ENCODE measurements at regions not wholly inside any gene's neighbourhood (a gene's known extent, or its start where the extent isn't known, plus 50 kb on each side); places are given as distances from the start of the nearest gene placed in this dataset.
"Not testable (repeated sequence)": the region's sequence is repeated elsewhere in the genome, so short reads cannot be mapped to it uniquely, and the experiment has no call there.

DNA sequence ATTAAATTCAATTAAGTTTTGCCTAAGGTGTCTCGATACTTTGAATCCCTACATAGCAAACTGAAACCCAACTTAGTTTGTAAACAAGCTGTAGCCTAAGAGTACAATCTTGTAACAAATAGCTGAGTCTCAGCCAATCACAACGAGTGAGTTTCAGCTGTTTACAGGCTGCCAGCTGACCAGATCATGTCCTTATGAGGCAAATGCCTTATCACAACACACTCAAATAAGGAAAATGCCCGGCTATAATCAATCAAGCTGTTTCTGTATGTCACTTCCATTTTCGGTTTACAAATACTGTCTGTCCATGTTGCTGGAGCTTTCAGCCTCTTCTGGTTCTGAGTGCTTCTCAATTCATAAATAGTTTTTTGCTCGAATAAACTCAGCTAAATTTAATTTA lies 943.8 kb downstream of the SLC16A7 start:
- no peak for DNase-seq

DNA sequence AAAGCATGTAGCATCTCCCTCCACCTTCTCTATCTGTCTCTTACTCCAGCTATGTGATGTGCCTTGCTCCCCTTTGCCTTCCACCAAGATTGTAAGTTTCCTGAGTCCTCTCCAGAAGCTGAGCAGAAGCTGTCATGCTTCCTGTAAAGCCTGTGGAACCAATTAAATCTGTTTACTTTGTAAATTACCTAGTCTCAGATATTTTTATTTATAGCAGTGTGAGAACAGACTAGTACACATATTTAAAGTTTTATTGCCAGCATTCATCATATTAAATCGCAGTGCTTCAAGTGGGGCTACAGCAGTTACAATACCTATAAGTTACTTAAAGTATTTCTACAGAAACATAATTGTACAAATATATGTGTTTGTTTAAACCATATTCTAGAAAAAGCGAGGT lies 973.1 kb downstream of the SLC16A7 start:
- no peak for DNase-seq

DNA sequence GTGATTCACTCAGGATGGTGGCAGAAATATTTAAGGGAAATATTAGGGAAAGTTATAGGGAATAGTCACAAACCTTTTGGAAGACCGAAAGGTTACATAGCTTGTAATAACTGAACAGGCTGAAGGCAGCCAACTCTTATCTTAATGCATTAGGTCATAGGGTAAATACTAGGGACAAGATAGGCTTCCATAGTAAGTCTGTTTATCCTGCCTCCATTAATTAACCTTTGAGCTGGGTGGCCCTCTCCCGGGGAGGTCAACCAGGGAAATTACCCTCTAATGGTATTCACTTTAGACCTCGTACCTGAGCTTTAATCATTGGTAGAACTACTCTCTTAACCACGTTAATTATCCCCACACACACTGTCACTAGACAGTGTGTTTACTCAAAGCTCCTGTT lies 981.8 kb downstream of the SLC16A7 start:
- no peak for DNase-seq

DNA sequence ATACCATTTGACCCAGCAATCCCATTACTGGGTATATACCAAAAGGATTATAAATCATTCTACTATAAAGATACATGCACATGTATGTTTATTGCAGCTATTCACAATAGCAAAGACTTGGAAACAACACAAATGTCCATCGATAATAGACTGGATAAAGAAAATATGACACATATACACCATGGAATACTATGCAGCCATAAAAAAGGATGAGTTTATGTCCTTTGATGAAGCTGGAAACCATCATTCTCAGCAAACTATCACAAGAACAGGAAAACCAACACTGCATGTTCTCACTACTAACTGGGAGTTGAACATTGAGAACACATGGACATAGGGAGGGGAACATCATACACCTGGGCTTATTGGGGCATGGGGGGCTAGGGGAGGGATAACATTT lies 991.8 kb downstream of the SLC16A7 start:
- DNase-seq = not testable (repeated sequence)

DNA sequence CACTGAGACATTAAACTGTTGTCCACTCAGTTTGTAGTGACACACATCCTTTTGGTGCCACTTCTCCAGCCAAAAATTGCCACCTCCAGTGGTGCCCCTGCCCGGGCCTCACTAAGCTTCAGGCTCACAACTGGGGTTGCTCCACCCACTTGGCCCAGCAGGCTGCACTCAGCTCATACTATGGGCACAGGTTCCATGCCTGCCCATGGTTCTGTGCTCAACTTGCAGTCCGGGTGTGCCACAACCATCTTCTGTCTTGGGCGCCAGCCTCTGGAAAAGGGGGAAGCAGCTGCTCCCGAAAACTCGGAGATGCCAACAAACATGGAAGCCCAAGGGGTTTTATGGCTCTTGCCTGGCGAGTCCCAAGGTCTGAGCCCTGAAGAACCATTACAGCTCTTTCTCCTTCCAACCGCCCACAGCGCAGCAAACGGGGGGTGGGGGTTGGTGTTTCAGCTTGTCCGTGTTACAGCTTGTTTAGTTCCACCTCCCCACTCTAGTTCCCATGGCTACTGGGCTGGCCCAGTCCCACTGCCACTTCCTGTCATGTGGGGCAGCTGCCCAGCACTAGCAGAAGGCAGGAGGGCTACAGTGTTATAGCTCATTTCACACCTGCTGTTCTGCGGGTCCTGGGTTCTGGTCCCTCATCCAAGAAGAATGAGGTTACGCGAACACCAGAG lies 998.3 kb downstream of the SLC16A7 start:
- DNase-seq = no peak

DNA sequence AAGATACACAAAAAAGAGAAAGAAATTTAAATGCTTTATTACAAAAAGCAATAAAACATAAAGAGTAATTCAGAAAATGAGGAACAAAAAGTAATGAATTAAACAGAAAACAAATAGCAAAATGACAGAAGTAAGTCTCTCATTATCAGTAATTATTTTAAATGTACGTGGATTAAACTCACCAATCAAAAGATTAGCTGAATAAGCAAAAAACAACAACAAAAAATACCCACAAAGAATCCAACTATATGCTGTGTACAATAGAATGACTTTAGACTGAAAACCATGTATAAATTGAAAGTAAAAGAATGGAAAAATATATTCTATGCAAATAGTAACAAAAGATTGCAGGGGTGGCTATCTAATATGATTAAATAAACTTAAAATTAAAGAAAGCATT lies 1006.8 kb downstream of the SLC16A7 start:
- DNase-seq = no peak

DNA sequence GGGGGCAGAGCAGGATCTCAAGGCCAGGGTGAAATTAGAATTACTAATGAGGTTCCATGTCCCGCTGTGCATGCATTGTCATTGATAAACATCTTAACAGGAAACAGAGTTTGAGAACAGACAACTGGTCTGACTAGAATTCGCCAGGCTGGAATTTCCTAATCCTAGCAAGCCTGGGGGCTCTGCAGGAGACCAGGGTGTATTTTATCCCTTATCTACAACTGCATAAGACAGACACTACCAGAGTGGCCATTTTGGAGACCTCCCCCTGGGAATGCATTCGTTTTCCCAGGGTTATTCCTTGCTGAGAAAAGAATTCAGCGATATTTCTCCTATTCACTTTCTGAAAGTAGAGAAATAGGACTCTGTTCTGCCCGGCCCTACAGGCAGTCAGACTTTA lies 1007.6 kb downstream of the SLC16A7 start:
- not testable (repeated sequence) for DNase-seq

DNA sequence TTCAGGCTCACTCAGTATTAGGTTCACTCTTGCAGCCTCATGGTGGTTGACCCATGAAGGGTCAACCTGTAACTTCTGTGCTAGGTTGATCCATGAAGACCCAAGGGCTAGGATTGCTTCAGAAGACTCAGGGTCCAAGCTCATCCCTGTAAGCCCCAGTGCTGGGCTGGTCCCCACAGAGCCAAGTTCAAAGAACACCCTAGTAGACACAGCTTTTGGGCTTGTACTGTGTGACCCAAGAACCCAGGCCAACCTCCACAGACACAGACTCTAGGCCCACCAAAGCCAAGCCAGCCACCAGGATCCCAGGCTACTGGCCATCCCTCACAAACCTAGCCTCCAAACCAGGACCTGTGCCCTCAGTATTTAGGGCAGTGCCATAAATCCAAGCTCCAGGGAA lies 1020.6 kb downstream of the SLC16A7 start:
- no peak for DNase-seq

DNA sequence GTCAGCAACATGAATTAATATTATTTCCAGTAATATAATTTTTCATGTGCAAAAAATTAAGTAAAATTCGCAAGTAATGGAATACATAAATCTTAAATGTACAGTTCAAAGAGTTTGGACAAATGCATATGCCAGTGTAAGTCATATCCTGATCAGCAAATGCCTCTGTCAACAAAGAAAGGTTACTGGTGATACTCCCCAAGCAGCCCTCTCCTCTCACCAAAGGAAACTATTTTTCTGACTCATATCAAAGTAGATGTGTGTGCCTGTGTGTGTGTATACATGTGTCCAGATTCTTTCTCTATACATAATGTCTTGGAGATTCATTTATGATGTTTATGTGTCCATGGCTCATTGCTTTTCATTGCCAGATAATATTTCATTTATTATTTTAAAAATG lies 1035.0 kb downstream of the SLC16A7 start:
- DNase-seq = no peak

DNA sequence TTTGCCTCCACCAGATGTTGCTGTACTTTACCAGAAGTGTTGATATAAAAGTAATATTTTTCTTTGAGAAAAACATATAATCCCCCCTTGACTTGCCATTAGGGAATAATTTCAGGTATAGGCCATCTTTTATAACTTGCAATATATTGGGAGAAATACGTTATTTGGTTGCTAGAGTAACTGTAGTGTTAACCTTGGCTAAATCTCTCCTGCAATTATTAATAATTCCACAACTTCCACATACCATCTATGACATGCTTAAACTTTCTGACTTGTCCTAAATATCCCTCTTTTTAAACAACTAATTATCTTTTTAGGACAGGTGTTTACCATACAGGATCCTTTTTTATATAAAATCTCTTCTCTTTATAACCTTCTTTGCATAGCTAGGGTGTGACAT lies 1048.2 kb downstream of the SLC16A7 start:
- DNase-seq = no peak

DNA sequence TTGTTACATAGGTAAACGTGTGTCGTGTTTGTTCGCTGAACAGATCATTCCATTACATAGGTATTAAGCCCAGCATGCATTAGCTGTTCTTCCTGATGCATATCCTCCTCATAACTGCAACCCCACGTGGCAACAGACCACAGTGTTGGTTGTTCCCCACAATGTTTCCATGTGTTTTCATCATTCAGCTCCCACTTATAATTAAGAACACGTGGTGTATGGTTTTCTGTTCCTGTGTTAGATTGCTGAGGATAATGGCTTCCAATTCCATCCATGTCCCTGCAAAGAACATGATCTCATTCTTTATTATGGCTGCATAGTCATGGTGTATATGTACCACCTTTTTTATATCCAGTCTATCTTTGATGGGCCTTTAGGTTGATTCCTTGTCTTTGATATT lies 1071.1 kb downstream of the SLC16A7 start:
- no peak for DNase-seq

DNA sequence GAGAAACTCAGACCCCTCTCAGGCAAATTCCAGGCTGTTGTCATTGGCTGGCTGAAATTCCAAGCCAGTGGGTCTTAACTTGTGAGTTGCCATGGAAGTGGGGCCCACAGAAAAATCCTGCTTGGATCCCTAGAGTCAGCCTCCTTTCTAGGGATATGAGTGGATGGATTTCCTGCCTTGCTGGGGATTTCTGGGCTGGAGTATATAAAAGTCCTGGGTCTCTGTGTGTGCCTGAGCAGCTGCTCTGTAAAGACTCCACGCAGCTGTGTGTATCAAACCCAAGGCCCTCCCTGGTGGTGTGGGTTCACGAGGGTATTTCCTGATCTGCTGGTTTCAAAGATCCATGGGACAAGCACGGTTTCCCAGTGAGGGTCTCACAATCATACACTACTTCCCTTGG lies 1077.1 kb downstream of the SLC16A7 start:
- DNase-seq = no peak

DNA sequence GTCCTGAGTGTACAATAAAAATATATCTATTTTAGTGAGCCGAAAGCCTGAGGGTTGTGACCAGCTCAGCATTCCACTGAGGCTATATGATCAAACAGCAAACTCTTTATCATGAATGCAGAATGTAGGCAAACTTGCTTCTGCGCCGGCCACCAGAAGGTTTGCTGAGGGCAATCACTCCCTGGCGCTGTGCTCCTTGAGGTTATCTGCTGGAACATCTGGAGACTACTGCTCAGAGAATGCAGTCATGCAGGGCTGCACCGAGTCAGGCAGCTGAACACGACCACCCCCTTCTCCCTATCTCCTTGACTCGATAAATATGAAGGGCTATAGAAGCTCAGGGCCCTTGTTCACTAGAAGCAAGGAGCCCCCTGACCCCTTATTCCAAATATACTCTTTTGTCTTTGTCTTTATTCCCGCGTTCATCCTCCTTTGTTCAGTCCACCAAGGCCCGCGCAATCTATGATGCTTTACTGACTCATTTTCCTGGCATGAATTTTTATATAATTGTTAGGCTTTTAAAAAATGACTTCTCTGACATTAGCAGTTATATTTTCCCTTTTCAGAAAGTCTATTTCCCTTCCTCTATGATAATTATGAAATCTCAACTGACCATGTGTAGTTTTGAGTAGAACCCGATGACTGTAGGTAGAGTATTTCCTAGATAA lies 1089.3 kb downstream of the SLC16A7 start:
- DNase-seq = no peak

DNA sequence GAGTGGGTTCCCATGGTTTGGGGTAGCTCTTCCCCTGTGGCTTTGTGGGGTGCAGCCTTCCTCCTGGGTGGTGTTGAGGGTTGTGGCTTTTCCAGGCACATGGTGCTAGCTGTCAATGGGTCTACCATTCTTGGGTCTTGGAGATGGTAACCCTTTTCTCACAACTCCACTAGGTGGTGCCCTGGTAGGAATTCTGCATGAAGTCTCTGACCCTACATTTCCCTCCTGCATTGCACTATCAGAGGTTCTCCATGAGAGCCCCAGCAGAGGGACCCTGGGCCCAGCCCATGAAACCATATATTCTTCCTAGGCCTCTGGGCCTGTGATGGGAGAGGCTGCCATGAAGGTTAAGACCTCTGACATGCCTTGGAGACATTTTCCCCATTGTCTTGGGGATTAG lies 1093.3 kb downstream of the SLC16A7 start:
- DNase-seq = no peak

DNA sequence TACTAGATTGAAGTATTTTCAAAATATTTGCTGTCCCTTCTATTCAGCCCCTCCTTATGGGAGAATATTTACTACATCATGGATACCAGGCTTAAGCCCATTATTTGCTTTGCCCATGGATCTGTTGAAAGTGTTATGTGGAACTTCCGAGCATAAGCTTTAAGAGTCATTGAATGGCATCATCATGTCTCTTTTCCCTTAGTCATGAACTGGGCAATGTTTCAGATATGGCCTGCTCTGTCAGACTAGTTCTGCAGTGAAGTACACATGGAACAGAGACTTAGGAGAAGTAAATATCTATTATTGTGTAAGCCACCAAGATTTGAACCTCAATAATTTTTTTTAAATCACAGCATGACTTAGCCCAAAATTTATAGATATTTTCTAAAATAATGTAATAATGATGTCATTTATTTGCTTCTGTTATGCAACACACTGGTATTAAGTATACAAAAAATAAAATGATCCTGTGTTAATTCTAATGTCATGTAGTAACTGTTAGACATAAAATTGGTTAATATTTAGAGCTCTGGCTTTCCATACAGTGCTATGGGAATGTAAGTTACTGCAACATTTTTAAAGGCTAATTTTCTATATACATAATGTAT lies 1097.3 kb downstream of the SLC16A7 start:
- DNase-seq = no peak

DNA sequence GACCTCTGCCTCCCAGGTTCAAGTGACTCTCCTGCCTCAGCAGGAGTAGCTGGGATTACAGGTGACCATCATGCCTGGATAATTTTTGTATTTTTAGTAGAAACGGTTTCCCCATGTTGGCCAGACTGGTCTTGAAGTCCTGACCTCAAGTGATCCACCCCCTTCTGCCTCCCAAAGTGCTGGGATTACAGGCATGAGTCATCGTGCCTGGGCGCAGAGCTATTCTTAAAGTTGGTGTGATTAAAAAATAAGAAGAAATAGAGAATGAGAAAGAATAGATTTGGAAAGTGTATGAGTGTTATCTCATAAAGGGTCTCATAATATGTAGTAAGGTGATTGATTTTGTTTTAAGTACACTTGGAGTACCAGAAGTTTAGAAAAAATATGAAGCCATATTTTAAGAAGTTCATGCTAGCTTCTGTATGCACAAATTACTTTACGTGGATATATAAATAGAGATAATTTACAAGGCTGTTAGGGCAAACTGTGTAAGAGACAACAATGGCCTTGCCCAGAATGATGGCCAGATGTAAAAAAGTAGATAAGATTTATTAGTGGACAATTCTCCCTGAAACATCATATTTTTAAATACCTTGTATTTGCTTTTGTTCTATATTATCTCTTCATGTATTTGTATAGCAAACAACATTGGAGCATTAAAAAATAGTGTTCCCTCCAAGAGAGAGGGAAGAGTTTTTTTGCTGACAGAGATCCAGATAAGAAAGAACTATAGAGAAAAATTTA lies 1108.5 kb downstream of the SLC16A7 start:
- no peak for DNase-seq

DNA sequence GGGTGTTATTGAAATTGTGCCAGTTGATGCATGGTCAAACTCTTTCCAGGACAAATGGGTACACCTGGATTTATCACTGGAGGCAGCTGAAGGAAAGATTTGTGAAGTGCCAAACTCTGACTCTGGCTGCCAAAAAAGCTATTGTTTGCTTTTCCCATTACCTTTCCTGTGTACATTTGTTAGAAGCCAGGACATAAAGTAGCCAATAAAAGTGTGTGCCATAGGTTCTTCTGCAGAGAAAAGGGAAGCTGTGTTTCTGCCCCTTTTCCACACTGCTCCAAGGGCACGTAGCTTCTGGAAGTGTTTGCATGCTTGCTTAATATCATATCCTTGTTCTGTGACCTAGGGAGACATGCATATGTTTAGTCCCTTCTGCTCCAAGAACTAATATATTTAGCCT lies 1114.4 kb downstream of the SLC16A7 start:
- no peak for DNase-seq

DNA sequence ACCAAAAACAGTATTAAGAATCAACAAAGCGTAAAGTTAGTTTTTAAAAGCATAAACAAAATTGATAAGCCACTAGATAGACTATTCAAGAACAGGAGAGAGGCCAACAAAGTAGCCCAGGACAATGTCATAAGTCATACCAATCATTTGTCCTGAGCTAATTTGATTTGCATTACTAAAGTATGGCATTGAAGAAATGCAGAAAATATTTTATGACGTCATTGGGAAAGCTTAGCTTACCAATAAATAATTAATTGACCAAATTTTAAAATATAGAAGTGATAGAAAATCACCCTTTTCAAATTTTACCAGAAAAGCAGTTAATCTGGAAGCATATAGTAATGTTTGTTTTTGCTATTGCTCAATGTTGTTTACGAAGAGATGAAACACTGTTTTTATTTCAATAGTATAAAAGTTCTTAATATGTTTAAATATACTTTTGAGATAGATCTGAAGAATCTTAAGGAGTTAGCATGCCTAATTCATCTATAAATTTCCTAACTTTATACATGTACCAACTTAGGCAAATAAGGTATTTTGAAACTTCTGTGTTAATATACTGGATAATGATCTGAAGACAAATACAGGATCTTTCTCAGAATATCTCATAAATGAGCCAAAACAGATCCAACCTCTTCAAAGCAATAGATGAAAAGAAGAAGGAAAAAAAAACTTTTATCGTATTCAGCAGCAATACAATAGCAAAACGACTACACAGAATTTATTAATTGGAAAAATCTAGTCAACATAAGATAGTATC lies 1118.5 kb downstream of the SLC16A7 start:
- DNase-seq = no peak

DNA sequence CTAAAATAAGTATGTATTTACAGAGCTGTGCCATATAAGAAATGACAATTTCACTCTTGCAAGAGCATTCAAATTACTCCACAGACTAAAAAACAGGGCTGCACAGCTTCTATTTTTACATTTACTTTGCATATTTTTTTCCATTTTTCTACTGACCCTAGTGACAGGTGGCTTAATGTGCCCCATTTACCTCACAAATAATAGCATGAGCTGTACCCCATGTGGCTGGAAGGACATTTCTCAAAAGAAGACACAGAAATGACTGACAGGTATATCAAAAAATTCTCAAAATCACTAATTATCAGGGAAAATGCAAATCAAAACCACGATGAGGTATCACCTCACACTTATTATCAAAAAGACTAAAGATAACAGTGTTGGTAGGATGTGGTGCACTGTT lies 1128.6 kb downstream of the SLC16A7 start:
- DNase-seq = no peak

DNA sequence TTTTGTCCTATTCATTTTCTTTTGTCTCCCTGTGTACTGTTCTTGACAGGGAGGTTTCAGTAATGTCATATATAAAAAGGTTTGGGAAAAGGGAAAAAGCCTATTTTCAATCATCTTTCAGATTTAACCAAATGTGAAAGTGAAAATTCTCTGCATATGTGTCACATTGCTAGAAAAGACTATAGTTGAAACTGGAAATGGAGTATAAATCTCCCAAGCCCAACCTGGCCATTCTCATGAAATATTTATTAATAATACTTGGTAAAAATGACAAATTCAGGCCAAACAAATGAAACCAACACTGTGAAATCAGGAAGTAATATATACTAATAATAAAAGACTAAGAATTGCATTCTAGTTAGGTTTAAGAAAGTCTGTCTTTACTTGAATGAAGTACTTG lies 1129.2 kb downstream of the SLC16A7 start:
- no peak for DNase-seq

DNA sequence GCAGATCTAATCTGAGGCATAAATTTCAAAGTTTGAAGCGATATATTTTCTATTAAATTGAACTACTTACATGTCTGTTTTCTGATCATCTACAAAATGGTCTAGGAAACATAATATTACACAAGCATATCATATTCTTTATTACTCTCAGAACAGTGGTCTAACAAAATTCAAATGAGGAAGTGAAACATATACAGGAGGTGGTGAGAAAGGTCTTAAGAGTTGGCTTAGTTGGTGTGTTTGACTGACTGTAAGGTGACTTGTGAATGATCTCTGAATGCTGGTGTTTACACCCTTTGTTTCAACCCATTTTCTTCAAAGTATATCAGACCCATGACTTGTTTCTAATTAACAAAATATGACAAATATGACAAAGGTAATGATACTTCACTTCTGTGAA lies 1156.8 kb downstream of the SLC16A7 start:
- DNase-seq = no peak

DNA sequence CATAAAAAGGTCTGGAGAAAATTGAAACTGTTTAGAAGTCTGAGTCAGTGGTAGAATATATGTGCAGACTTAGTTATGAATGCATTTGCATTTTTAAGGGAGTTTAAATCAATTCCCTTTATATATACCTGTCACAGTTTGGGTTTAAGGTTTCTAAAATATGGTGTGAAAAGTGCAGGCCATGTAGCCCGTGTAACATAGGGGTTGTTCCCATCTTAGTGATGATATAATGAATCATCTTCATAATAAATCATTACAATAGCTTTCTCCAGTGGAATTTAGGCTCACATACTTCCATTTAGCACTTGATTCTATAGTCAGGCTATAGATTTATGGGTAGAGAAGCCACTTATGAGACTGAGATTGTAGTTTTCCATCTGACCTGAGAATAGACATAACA lies 1162.4 kb downstream of the SLC16A7 start:
- no peak for DNase-seq

DNA sequence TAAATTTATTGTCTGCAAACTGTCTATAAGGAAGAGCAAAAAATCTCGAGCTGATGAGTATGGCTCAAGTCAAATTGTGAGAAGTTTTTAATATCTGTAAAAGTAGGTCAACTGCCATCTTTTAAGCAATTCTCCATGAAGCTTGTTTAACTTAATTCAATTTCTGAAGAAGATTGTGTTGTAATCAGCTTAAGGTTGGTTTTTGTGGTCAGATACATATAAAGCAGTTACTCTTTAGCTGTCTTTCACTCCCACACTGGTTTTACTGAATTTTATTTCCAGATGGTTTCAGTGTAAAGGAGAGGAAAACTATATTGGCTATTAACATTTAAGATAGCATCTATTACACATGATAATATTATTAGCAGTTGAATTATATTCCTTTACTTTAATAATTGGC lies 1165.1 kb downstream of the SLC16A7 start:
- no peak for DNase-seq

Data from CD4-positive, alpha-beta T cell treated with Interleukin-17A for 4 hours (primary cell).